ENCODE measurements at regions not wholly inside any gene's neighbourhood (a gene's known extent, or its start where the extent isn't known, plus 50 kb on each side); places are given as distances from the start of the nearest gene placed in this dataset.

DNA sequence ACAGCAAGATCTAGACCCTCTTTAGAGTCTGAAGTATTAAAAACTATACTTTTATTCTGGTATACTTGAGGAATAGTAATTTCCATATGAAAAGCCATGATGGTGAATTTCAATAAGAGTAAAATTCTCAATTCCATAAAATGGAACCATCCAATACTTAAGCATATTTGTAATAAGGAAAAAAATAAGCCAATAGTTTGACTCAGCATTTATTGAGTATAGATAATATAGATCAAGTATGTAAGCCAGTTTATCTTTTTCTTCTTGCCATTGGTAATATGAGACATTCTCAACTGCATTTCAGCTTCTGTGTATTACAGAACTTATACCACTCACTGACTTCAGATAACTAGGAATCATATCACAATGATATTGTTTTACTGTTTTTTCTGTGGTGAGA, 361.0 kb downstream of the SLCO4C1 start:
- TF ChIP-seq SIN3A (IDR thresholded peaks at IDR 0.05; ENCODE audit: borderline replicate concordance, insufficient read depth, low read length), result no peak
- no peak for TF ChIP-seq POLR2AphosphoS5 (IDR thresholded peaks at IDR 0.05; ENCODE audit: low read depth, low read length)
- TF ChIP-seq TAF1 (IDR thresholded peaks at IDR 0.05; ENCODE audit: borderline replicate concordance, insufficient read depth, low read length), result no peak
